Urinary bladder (tissue), 3 donors: ENCODE measurements at regions not wholly inside any gene's neighbourhood (a gene's known extent, or its start where the extent isn't known, plus 50 kb on each side); places are given as distances from the start of the nearest gene placed in this dataset.
"Not testable (repeated sequence)": the region's sequence is repeated elsewhere in the genome, so short reads cannot be mapped to it uniquely, and the experiment has no call there.

ENCODE experiments used
- DNase-seq: peaks from one replicate; pipeline ENCODE4 v3.0.0-alpha.2; 2015; ENCODE audit errors: extremely low spot score
- H3K27ac ChIP-seq: one replicate; pipeline ENCODE4 v1.5.1; 2013; ENCODE audit warnings: low read depth, mild to moderate bottlenecking, moderate library complexity
- H3K36me3 ChIP-seq: one replicate; pipeline ENCODE4 v1.6.1; 2013; ENCODE audit warnings: mild to moderate bottlenecking, moderate library complexity; ENCODE audit not compliant: insufficient read depth
- H3K4me1 ChIP-seq: one replicate; pipeline ENCODE4 v1.6.1; 2013; ENCODE audit warnings: mild to moderate bottlenecking, moderate library complexity; ENCODE audit not compliant: insufficient read depth
- H3K4me3 ChIP-seq: one replicate; pipeline ENCODE4 v1.5.1; 2013; ENCODE audit warnings: low read depth, low read length
- WGBS: extraction: QIAGEN DNeasy Blood & Tissue Kit; methylation state at CpG from one replicate; pipeline ENCODE4 v1.1.7; 2013; 5-methylcytosine and 5-hydroxymethylcytosine counted together
- donor health status: healthy with polysubstance abuse.
- donor health status: healthy.

- H3K36me3 ChIP-seq, result no peaks in the 10 kb centered on the region
- DNase-seq, result no peak
- H3K27ac ChIP-seq, result no peak overlapping the region
- no peak overlapping the region for H3K4me3 ChIP-seq
- H3K4me1 ChIP-seq, result no peaks in the 10 kb centered on the region
- 97% methylated on average over 3 of the region's 3 CpGs for WGBS
These were observed 389.5 kb upstream of the PROX1 start for GRCh38 chr1:213598263-213598662.

GRCh38 chr1:213600879-213601278, 386.9 kb upstream of the PROX1 start:
- no peaks in the 10 kb centered on the region for H3K4me1 ChIP-seq
- no peaks in the 10 kb centered on the region for H3K36me3 ChIP-seq
- no peak overlapping the region for H3K4me3 ChIP-seq
- no peak for DNase-seq
- no peak overlapping the region for H3K27ac ChIP-seq

GRCh38 chr1:213601705-213602104, 386.1 kb upstream of the PROX1 start:
- not testable (repeated sequence) for DNase-seq, H3K4me3 ChIP-seq, H3K27ac ChIP-seq, H3K36me3 ChIP-seq, H3K4me1 ChIP-seq

GRCh38 chr1:213602796-213603486, 384.8 kb upstream of the PROX1 start:
- WGBS, result 80% methylated on average over 2 of the region's 2 CpGs
- Histone ChIP-seq H3K4me1 (no peaks in the 10 kb centered on the region), H3K4me3 (no peak overlapping the region), H3K36me3 (no peaks in the 10 kb centered on the region), H3K27ac (no peak overlapping the region)
- no peak for DNase-seq

GRCh38 chr1:213604477-213604876, 383.3 kb upstream of the PROX1 start:
- H3K4me1 ChIP-seq, result no peaks in the 10 kb centered on the region
- WGBS, result 88% methylated on average over 4 of the region's 4 CpGs
- H3K4me3 ChIP-seq, result no peak overlapping the region
- H3K36me3 ChIP-seq, result no peaks in the 10 kb centered on the region
- no peak for DNase-seq
- H3K27ac ChIP-seq, result no peak overlapping the region

GRCh38 chr1:213605732-213606131, 382.0 kb upstream of the PROX1 start:
- 53% methylated on average over 9 of the region's 9 CpGs for WGBS
- no peak for DNase-seq
- Histone ChIP-seq H3K4me1 (no peaks in the 10 kb centered on the region), H3K36me3 (no peaks in the 10 kb centered on the region), H3K27ac (no peak overlapping the region), H3K4me3 (no peak overlapping the region)

- 48% methylated on average over 5 of the region's 5 CpGs for WGBS
- Histone ChIP-seq H3K4me1 (no peaks in the 10 kb centered on the region), H3K36me3 (no peaks in the 10 kb centered on the region), H3K27ac (no peak overlapping the region), H3K4me3 (no peak overlapping the region)
- no peak for DNase-seq
These were observed 381.4 kb upstream of the PROX1 start for GRCh38 chr1:213606252-213606820.

- Histone ChIP-seq H3K4me3 (no peak overlapping the region), H3K4me1 (no peaks in the 10 kb centered on the region), H3K36me3 (no peaks in the 10 kb centered on the region), H3K27ac (no peak overlapping the region)
- no peak for DNase-seq
- 77% methylated on average over 2 of the region's 2 CpGs for WGBS
These were observed 374.2 kb upstream of the PROX1 start for GRCh38 chr1:213613549-213613948.

GRCh38 chr1:213615226-213615916, 372.4 kb upstream of the PROX1 start:
- Histone ChIP-seq H3K27ac (no peak overlapping the region), H3K4me3 (no peak overlapping the region), H3K4me1 (no peaks in the 10 kb centered on the region), H3K36me3 (no peaks in the 10 kb centered on the region)
- 77% methylated on average over 4 of the region's 4 CpGs for WGBS
- DNase-seq, result no peak

GRCh38 chr1:213617133-213617532, 370.6 kb upstream of the PROX1 start:
- no peak overlapping the region for H3K27ac ChIP-seq
- no peak for DNase-seq
- no peaks in the 10 kb centered on the region for H3K4me1 ChIP-seq
- no peaks in the 10 kb centered on the region for H3K36me3 ChIP-seq
- H3K4me3 ChIP-seq, result no peak overlapping the region

GRCh38 chr1:213618094-213618493, 369.7 kb upstream of the PROX1 start:
- no peak for DNase-seq
- Histone ChIP-seq H3K27ac (no peak overlapping the region), H3K36me3 (no peaks in the 10 kb centered on the region), H3K4me1 (no peaks in the 10 kb centered on the region), H3K4me3 (no peak overlapping the region)
- 32% methylated on average over 1 of the region's 1 CpG for WGBS

GRCh38 chr1:213619026-213619425, 368.7 kb upstream of the PROX1 start:
- Histone ChIP-seq H3K4me3 (no peak overlapping the region), H3K36me3 (no peaks in the 10 kb centered on the region), H3K27ac (no peak overlapping the region), H3K4me1 (no peaks in the 10 kb centered on the region)
- no peak for DNase-seq
- 88% methylated on average over 1 of the region's 1 CpG for WGBS

GRCh38 chr1:213621077-213621476, 366.7 kb upstream of the PROX1 start:
- 66% methylated on average over 6 of the region's 6 CpGs for WGBS
- Histone ChIP-seq H3K4me1 (no peaks in the 10 kb centered on the region), H3K36me3 (no peaks in the 10 kb centered on the region), H3K27ac (no peak overlapping the region), H3K4me3 (no peak overlapping the region)
- DNase-seq, result no peak

- 63% methylated on average over 19 of the region's 19 CpGs for WGBS
- Histone ChIP-seq H3K4me3 (no peak overlapping the region), H3K27ac (no peak overlapping the region), H3K36me3 (no peaks in the 10 kb centered on the region), H3K4me1 (no peaks in the 10 kb centered on the region)
- DNase-seq, result no peak
These were observed 365.3 kb upstream of the PROX1 start for GRCh38 chr1:213622365-213623063.
